ENCODE measurements at regions not wholly inside any gene's neighbourhood (a gene's known extent, or its start where the extent isn't known, plus 50 kb on each side); places are given as distances from the start of the nearest gene placed in this dataset.

DNA sequence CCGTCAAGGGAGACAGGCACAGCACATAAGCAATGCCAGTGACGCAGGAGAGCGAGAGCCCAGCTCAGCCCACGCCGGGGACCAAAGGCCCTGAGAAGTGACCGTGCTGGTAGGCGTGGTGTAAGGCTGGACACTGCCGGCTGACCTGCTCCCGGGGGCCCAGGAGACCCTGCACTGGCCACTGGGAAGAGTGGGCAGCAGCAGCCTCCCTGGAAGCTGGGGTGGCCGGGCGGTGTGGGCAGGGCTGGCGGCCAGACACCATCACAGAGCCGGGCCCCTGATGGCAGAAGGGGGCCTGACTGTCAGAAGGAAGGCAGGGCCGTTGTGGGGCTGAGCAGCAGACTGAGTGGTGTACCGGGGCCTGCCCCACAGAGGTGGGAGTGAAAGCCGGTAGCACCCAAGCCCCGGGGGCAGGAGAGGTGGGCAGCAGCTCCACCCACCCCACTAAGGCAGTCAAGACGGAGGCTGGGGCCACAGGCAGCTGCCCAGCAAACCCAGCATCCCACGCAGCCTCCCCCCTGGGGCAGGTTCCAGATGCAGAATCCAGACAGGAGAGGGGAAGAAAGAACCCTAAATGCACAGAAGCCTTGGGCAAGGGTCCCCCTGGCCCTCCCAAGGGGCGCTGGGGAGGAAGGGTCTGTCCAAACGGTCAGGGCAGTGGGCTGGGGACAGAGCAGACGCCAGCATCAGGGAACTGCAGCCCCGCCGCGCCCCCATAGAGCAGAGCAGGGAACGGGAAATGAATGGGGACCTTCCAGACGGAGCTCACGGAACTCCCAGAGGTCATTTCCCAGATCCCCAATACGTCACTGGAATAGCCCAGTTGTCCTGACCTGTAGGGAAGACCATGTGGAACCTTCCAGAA, 205.2 kb downstream of the BRD1 start:
- Histone ChIP-seq H3K9me3 (ENCODE audit: low read depth) (no peaks in the 10 kb centered on the region), H3K9ac (no peak overlapping the region), H3K79me2 (ENCODE audit: insufficient read depth) (no peaks in the 10 kb centered on the region), H3K27ac (no peak overlapping the region), H3K9me2 (ENCODE audit: insufficient read depth) (no peaks in the 10 kb centered on the region), H2AFZ (no peak overlapping the region), H3K36me3 (ENCODE audit: low read depth) (no peaks in the 10 kb centered on the region), H4K20me1 (ENCODE audit: insufficient read depth) (no peaks in the 10 kb centered on the region), H3K4me2 (ENCODE audit: unreplicated experiment) (no peak overlapping the region), H3K4me3 (no peak overlapping the region), H3K27me3 (replicated peaks; ENCODE audit: insufficient read depth) (no peaks in the 10 kb centered on the region), H3K4me1 (ENCODE audit: insufficient read depth) (no peaks in the 10 kb centered on the region), H3F3A (ENCODE audit: insufficient read depth) (no peaks in the 10 kb centered on the region)
- no peak for DNase-seq
- TF ChIP-seq EZH2 (IDR thresholded peaks at IDR 0.05; ENCODE audit: insufficient read depth, poor library complexity, severe bottlenecking): no peak
- TF ChIP-seq EZH2phosphoT487 (IDR thresholded peaks at IDR 0.05; ENCODE audit: insufficient read depth, low read depth): no peak
- in situ Hi-C loops (cut with MboI): no loop called here
- WGBS, 2 experiments (ENCODE audit: low coverage in 1 of 2, low lambda C conversion rate in 2 of 2, missing lambda C conversion rate in 2 of 2): 37 to 40% methylated on average over 29 of the region's 29 CpGs

DNA sequence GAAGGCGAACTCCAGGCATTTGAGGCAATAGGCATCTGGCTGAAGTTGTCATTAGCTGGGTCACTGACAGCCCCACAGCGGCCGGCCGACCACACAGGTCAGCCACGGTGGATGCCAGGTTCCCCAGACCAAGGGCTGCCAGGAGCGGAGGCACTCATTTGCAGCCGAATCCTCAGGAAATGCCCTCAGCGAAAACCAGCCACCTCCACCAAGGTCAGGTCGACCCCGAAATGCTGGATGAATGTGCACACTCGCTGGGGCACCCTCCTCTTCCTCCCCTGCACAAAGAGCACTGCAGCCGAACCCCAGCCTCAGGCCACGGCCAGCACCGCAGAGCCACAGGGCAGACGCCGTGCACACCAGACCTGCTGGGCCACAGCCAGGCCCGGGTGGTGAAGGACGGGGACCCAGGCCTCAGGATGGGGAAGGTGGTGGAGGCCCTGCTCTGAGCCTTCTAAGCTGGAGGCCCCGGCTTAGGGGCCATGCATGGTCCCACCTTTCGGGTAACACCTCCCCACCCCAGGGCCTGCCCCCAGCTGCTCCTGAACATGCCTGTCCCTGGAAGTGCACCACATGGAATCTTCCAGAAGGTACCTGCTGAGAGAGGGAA, 206.0 kb downstream of the BRD1 start:
- H2AFZ ChIP-seq: no peak overlapping the region
- WGBS, 2 experiments (ENCODE audit: low coverage in 1 of 2, low lambda C conversion rate in 2 of 2, missing lambda C conversion rate in 2 of 2): 24 to 34% methylated on average over 19 to 20 of the region's 20 CpGs
- H3K79me2 ChIP-seq (ENCODE audit: insufficient read depth): no peaks in the 10 kb centered on the region
- H3F3A ChIP-seq (ENCODE audit: insufficient read depth): no peaks in the 10 kb centered on the region
- no peak overlapping the region for H3K4me3 ChIP-seq
- H3K9me3 ChIP-seq (ENCODE audit: low read depth): no peaks in the 10 kb centered on the region
- in situ Hi-C loops (cut with MboI): no loop called here
- DNase-seq: no peak
- H4K20me1 ChIP-seq (ENCODE audit: insufficient read depth): no peaks in the 10 kb centered on the region
- no peaks in the 10 kb centered on the region for H3K9me2 ChIP-seq (ENCODE audit: insufficient read depth)
- no peaks in the 10 kb centered on the region for H3K27me3 ChIP-seq (replicated peaks; ENCODE audit: insufficient read depth)
- H3K4me2 ChIP-seq (ENCODE audit: unreplicated experiment): no peak overlapping the region
- no peak overlapping the region for H3K9ac ChIP-seq
- H3K4me1 ChIP-seq (ENCODE audit: insufficient read depth): no peaks in the 10 kb centered on the region
- H3K36me3 ChIP-seq (ENCODE audit: low read depth): no peaks in the 10 kb centered on the region
- TF ChIP-seq EZH2 (IDR thresholded peaks at IDR 0.05; ENCODE audit: insufficient read depth, poor library complexity, severe bottlenecking): no peak
- no peak for TF ChIP-seq EZH2phosphoT487 (IDR thresholded peaks at IDR 0.05; ENCODE audit: insufficient read depth, low read depth)
- no peak overlapping the region for H3K27ac ChIP-seq

DNA sequence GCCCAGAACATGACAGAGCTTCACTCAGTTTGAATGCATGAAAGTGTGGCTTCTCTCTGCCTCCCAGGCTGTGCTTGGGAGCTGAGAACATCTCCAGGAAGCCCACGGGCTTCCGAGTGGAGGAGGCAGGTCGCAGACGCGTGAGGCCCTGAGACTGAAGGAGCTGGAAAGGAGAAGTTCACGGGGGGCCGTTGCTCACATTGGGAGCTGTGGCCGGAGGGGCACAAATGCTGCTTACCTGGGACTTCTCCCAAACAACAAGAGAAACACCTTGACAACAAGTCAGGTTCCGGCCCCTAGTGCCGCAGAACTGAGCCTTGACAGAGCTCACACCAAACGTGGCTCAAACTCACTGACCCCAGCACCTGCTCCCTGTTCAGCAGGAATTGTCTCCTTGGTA, 207.0 kb downstream of the BRD1 start:
- H3K27ac ChIP-seq: no peak overlapping the region
- no peaks in the 10 kb centered on the region for H3K9me3 ChIP-seq (ENCODE audit: low read depth)
- 52 to 55% methylated on average over 11 of the region's 11 CpGs for WGBS, 2 experiments (ENCODE audit: low coverage in 1 of 2, low lambda C conversion rate in 2 of 2, missing lambda C conversion rate in 2 of 2)
- no peak overlapping the region for H3K9ac ChIP-seq
- no peak overlapping the region for H2AFZ ChIP-seq
- no peak overlapping the region for H3K4me3 ChIP-seq
- H4K20me1 ChIP-seq (ENCODE audit: insufficient read depth): no peaks in the 10 kb centered on the region
- no peaks in the 10 kb centered on the region for H3F3A ChIP-seq (ENCODE audit: insufficient read depth)
- H3K4me2 ChIP-seq (ENCODE audit: unreplicated experiment): no peak overlapping the region
- no peak for TF ChIP-seq EZH2 (IDR thresholded peaks at IDR 0.05; ENCODE audit: insufficient read depth, poor library complexity, severe bottlenecking)
- TF ChIP-seq EZH2phosphoT487 (IDR thresholded peaks at IDR 0.05; ENCODE audit: insufficient read depth, low read depth): no peak
- H3K27me3 ChIP-seq (replicated peaks; ENCODE audit: insufficient read depth): no peaks in the 10 kb centered on the region
- H3K36me3 ChIP-seq (ENCODE audit: low read depth): no peaks in the 10 kb centered on the region
- in situ Hi-C loops (cut with MboI): no loop called here
- no peak for DNase-seq
- H3K9me2 ChIP-seq (ENCODE audit: insufficient read depth): no peaks in the 10 kb centered on the region
- H3K79me2 ChIP-seq (ENCODE audit: insufficient read depth): no peaks in the 10 kb centered on the region
- no peaks in the 10 kb centered on the region for H3K4me1 ChIP-seq (ENCODE audit: insufficient read depth)

DNA sequence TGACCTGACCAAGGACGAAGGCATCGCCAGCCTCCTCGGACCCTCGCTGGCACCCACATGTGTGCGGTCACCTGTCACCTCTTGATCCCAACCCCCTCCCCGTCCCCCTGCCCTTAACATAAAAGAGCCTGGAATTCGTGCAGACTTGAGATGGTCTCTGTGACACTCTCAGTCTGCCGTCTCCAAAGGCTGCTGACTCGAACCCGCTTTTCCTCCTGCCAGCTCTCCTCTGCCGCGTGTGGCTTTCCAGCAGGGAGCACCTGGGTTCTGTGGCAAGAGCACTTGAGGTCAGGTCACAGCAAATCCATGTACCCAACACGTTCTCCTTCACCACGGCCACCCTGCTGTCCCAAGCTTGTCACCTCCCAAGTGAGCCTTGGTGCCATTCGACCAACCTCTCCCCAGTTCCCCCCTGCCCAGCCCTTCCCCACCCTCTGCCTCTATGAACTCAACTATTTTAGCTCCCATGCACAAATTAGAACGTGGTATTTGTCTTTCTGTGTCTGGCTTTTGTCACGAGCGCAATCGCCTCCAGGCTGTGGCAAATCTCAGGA, 207.6 kb downstream of the BRD1 start:
- in situ Hi-C loops (cut with MboI): no loop called here
- Histone ChIP-seq H3K9me3 (ENCODE audit: low read depth) (no peaks in the 10 kb centered on the region), H4K20me1 (ENCODE audit: insufficient read depth) (no peaks in the 10 kb centered on the region)

More for the DNA sequence above, 207.6 kb downstream of the BRD1 start:
- WGBS, 2 experiments (ENCODE audit: low coverage in 1 of 2, low lambda C conversion rate in 2 of 2, missing lambda C conversion rate in 2 of 2): 18 to 21% methylated on average over 14 to 19 of the region's 19 CpGs
- H3K27me3 ChIP-seq (replicated peaks; ENCODE audit: insufficient read depth): no peaks in the 10 kb centered on the region
- H3F3A ChIP-seq (ENCODE audit: insufficient read depth): no peaks in the 10 kb centered on the region
- no peaks in the 10 kb centered on the region for H3K79me2 ChIP-seq (ENCODE audit: insufficient read depth)
- no peak for DNase-seq
- H3K9ac ChIP-seq: no peak overlapping the region
- no peak overlapping the region for H2AFZ ChIP-seq
- no peaks in the 10 kb centered on the region for H3K4me1 ChIP-seq (ENCODE audit: insufficient read depth)
- no peaks in the 10 kb centered on the region for H3K36me3 ChIP-seq (ENCODE audit: low read depth)
- no peak overlapping the region for H3K4me3 ChIP-seq
- H3K4me2 ChIP-seq (ENCODE audit: unreplicated experiment): no peak overlapping the region
- H3K9me2 ChIP-seq (ENCODE audit: insufficient read depth): no peaks in the 10 kb centered on the region
- TF ChIP-seq EZH2 (IDR thresholded peaks at IDR 0.05; ENCODE audit: insufficient read depth, poor library complexity, severe bottlenecking) (no peak), EZH2phosphoT487 (IDR thresholded peaks at IDR 0.05; ENCODE audit: insufficient read depth, low read depth) (no peak)
- H3K27ac ChIP-seq: no peak overlapping the region
